Neural progenitor cell (in vitro differentiated cells): ENCODE measurements at regions not wholly inside any gene's neighbourhood (a gene's known extent, or its start where the extent isn't known, plus 50 kb on each side); places are given as distances from the start of the nearest gene placed in this dataset.

Experiments used
- DNase-seq: peaks from one replicate; pipeline ENCODE4 v3.0.0-alpha.2; 2016; ENCODE audit warnings: low spot score
- H2AFZ ChIP-seq: fragments of 200-600 bp; sonication (generic); replicated peaks from 2 replicates; pipeline ENCODE4 v1.6.1; 2016; ENCODE audit warnings: antibody characterized with exemption
- H3F3A ChIP-seq: fragments of 200-600 bp; sonication (generic); 2 replicates; pipeline ENCODE4 v1.6.1; 2016; ENCODE audit warnings: antibody characterized with exemption, low read depth
- H3K27ac ChIP-seq: fragments of 200-600 bp; sonication (generic); 2 replicates; pipeline ENCODE4 v1.5.1; 2016; ENCODE audit warnings: mild to moderate bottlenecking
- H3K27me3 ChIP-seq: fragments of 200-600 bp; sonication (generic); 2 replicates; pipeline ENCODE4 v1.6.1; 2016; ENCODE audit warnings: mild to moderate bottlenecking, moderate library complexity
- H3K36me3 ChIP-seq: fragments of 200-600 bp; sonication (generic); 2 replicates; pipeline ENCODE4 v1.5.1; 2016
- H3K4me1 ChIP-seq: fragments of 200-600 bp; sonication (generic); 2 replicates; pipeline ENCODE4 v1.6.1; 2016; ENCODE audit warnings: mixed run types
- H3K4me2 ChIP-seq: fragments of 200-600 bp; sonication (generic); 2 replicates; pipeline ENCODE4 v1.6.1; 2016
- H3K4me3 ChIP-seq: fragments of 200-600 bp; sonication (generic); 2 replicates; pipeline ENCODE4 v1.5.1; 2016
- H3K79me2 ChIP-seq: fragments of 200-600 bp; sonication (generic); 2 replicates; pipeline ENCODE4 v1.6.1; 2016; ENCODE audit warnings: low read depth
- H3K9ac ChIP-seq: fragments of 200-600 bp; sonication (generic); 2 replicates; pipeline ENCODE4 v1.6.1; 2016
- H3K9me3 ChIP-seq: fragments of 200-600 bp; sonication (generic); 2 replicates; pipeline ENCODE4 v1.5.1; 2016; ENCODE audit warnings: low read depth
- H4K20me1 ChIP-seq: fragments of 200-600 bp; sonication (generic); 2 replicates; pipeline ENCODE4 v1.6.1; 2016; ENCODE audit warnings: low read depth
- H3K27ac Mint-ChIP-seq: 3 replicates; pipeline ENCODE4 v1.8.0; 2021; ENCODE audit warnings: mixed read lengths
- H3K27me3 Mint-ChIP-seq: 2 replicates; pipeline ENCODE4 v1.8.0; 2022; ENCODE audit warnings: low read depth, mild to moderate bottlenecking, inconsistent platforms, moderate library complexity, mixed read lengths; ENCODE audit not compliant: insufficient read depth
- H3K36me3 Mint-ChIP-seq: 3 replicates; pipeline ENCODE4 v1.8.0; 2021; ENCODE audit warnings: mixed read lengths
- H3K4me1 Mint-ChIP-seq: 3 replicates; pipeline ENCODE4 v1.8.0; 2021; ENCODE audit warnings: mixed read lengths
- H3K4me3 Mint-ChIP-seq: 3 replicates; pipeline ENCODE4 v1.8.0; 2021; ENCODE audit warnings: mild to moderate bottlenecking, moderate library complexity, mixed read lengths
- H3K9me3 Mint-ChIP-seq: 3 replicates; pipeline ENCODE4 v1.8.0; 2020; ENCODE audit warnings: mixed read lengths
- EZH2 ChIP-seq: fragments of 200-600 bp; sonication (generic); IDR thresholded peaks from 2 replicates; pipeline ENCODE4 v1.6.1; 2017; ENCODE audit warnings: antibody characterized with exemption, mild to moderate bottlenecking, moderate library complexity
- EZH2phosphoT487 ChIP-seq: fragments of 200-600 bp; sonication (generic); IDR thresholded peaks from 2 replicates; pipeline ENCODE4 v1.6.1; 2017; ENCODE audit warnings: antibody characterized with exemption
- TF ChIP-seq, protein P1 (sequence below): fragments of 200-600 bp; sonication (generic); IDR thresholded peaks from 2 replicates; pipeline ENCODE4 v1.5.1; 2017; ENCODE audit warnings: antibody characterized with exemption, mild to moderate bottlenecking

DNA sequence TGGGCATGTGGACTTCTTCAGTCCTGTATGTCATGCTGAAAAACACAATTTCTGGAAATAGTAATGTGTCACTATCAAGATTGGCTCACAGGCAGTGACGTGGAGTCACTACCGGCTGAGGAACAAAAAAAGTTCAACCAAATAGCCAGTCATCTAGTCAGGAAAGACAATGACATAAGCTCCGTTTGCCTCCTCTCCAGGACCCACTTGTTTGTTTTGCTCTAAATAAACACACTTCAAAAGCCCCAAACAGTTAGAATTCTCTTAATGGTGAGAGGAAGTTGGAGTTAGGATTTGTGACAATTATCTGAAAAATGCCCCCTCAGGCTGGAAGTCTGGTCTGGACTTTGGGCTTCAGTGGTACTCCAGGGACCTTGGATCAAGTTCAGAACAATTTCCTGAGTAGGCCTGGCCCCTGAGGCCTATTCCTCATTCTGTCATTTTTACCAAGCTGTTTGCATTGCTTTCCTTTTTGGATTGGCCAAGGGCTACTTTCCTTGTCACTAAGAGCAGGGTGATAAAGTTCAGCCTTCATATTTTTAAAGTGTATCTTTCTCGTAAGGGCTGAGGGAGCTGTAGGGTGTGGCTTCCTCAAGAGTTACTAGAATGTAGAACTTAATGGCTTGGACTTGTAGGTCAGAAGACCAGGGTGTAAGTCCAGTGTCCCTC is 98.9 kb downstream of the EOMES start:
- H3K9me3 Mint-ChIP-seq = peaks cover 11% of the 10 kb centered on the region
- Histone ChIP-seq H3K4me1 (peaks cover 5% of the 10 kb centered on the region), H2AFZ (no peak overlapping the region), H3K4me2 (no peak overlapping the region), H3K9me3 (no peaks in the 10 kb centered on the region), H3K79me2 (no peaks in the 10 kb centered on the region), H3K36me3 (no peaks in the 10 kb centered on the region), H3K4me3 (no peak overlapping the region), H3K27ac (no peak overlapping the region), H3F3A (no peaks in the 10 kb centered on the region), H4K20me1 (no peaks in the 10 kb centered on the region), H3K9ac (no peak overlapping the region), H3K27me3 (no peaks in the 10 kb centered on the region)
- H3K4me1 Mint-ChIP-seq = no peaks in the 10 kb centered on the region
- TF ChIP-seq EZH2phosphoT487 (no peak), EZH2 (no peak)
- TF ChIP-seq, protein P1, sequence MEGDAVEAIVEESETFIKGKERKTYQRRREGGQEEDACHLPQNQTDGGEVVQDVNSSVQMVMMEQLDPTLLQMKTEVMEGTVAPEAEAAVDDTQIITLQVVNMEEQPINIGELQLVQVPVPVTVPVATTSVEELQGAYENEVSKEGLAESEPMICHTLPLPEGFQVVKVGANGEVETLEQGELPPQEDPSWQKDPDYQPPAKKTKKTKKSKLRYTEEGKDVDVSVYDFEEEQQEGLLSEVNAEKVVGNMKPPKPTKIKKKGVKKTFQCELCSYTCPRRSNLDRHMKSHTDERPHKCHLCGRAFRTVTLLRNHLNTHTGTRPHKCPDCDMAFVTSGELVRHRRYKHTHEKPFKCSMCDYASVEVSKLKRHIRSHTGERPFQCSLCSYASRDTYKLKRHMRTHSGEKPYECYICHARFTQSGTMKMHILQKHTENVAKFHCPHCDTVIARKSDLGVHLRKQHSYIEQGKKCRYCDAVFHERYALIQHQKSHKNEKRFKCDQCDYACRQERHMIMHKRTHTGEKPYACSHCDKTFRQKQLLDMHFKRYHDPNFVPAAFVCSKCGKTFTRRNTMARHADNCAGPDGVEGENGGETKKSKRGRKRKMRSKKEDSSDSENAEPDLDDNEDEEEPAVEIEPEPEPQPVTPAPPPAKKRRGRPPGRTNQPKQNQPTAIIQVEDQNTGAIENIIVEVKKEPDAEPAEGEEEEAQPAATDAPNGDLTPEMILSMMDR = no peak
- peaks cover 3% of the 10 kb centered on the region for H3K27me3 Mint-ChIP-seq
- H3K36me3 Mint-ChIP-seq = no peaks in the 10 kb centered on the region
- DNase-seq = no peak
- H3K4me3 Mint-ChIP-seq = no peak overlapping the region
- no peak overlapping the region for H3K27ac Mint-ChIP-seq

DNA sequence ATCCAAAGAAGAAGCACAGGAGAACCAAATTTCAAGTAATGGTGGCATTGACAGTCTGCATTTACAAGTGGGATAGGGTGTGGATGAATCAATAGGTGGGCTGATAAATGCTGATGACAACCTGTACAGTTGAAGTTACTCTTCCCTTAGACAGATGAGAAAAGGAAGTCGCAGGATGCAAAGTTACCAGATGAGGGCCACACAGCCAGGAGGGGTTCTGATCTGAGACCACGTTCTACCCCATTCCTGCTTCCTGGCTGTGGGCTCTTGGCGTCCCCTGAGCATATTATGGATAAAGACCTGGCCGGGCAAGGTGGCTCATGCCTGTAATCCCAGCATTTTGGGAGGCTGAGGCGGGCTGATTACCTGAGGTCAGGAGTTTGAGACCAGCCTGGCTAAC is 104.6 kb downstream of the EOMES start:
- no peaks in the 10 kb centered on the region for H3K27me3 Mint-ChIP-seq
- no peaks in the 10 kb centered on the region for H3K27me3 ChIP-seq
- no peak for DNase-seq
- TF ChIP-seq EZH2phosphoT487 = no peak
- TF ChIP-seq EZH2 = no peak
- TF ChIP-seq, protein P1 = no peak
- H3K36me3 Mint-ChIP-seq = no peaks in the 10 kb centered on the region
- H3K4me1 Mint-ChIP-seq = no peaks in the 10 kb centered on the region
- no peak overlapping the region for H3K27ac Mint-ChIP-seq
- H3K9me3 Mint-ChIP-seq = peaks cover 14% of the 10 kb centered on the region
- no peak overlapping the region for H3K9ac ChIP-seq
- H3K4me3 ChIP-seq = no peak overlapping the region
- no peaks in the 10 kb centered on the region for H4K20me1 ChIP-seq
- peaks cover 5% of the 10 kb centered on the region for H3K4me1 ChIP-seq
- no peaks in the 10 kb centered on the region for H3K9me3 ChIP-seq
- no peaks in the 10 kb centered on the region for H3K79me2 ChIP-seq
- no peak overlapping the region for H3K4me2 ChIP-seq
- no peak overlapping the region for H3K27ac ChIP-seq
- no peak overlapping the region for H2AFZ ChIP-seq
- no peak overlapping the region for H3K4me3 Mint-ChIP-seq
- H3K36me3 ChIP-seq = no peaks in the 10 kb centered on the region
- H3F3A ChIP-seq = no peaks in the 10 kb centered on the region

DNA sequence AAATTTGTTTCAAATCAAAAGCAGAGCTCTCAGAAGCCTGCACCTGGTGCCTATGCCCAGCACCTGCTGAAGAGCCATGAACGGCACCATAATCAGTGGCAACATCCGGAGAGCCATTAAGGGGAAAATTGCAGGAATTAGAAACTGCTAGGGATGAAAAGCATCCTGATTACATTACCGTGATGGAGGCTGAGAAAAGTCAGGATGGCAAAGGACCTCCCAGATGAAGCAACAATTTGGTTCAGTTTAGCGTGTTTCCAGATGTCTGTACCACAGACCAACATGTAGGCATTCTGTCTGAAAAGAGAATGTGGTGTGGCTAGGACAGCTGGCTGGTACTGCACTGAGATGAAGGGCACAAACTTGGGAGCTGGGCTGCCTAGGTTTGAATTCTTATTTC is 106.1 kb downstream of the EOMES start:
- Histone ChIP-seq H3F3A (no peaks in the 10 kb centered on the region), H3K9ac (no peak overlapping the region), H3K27ac (no peak overlapping the region), H3K36me3 (no peaks in the 10 kb centered on the region), H3K4me3 (no peak overlapping the region), H3K4me2 (no peak overlapping the region), H2AFZ (no peak overlapping the region), H3K9me3 (no peaks in the 10 kb centered on the region), H4K20me1 (no peaks in the 10 kb centered on the region), H3K79me2 (no peaks in the 10 kb centered on the region), H3K27me3 (no peaks in the 10 kb centered on the region), H3K4me1 (peaks cover 5% of the 10 kb centered on the region)
- peaks cover 2% of the 10 kb centered on the region for H3K27me3 Mint-ChIP-seq
- no peak overlapping the region for H3K27ac Mint-ChIP-seq
- no peaks in the 10 kb centered on the region for H3K36me3 Mint-ChIP-seq
- no peak overlapping the region for H3K4me3 Mint-ChIP-seq
- TF ChIP-seq EZH2 (no peak), EZH2phosphoT487 (no peak)
- TF ChIP-seq, protein P1 = no peak
- peaks cover 8% of the 10 kb centered on the region for H3K9me3 Mint-ChIP-seq
- DNase-seq = no peak
- H3K4me1 Mint-ChIP-seq = no peaks in the 10 kb centered on the region
